B cell (primary cell): ENCODE measurements at regions not wholly inside any gene's neighbourhood (a gene's known extent, or its start where the extent isn't known, plus 50 kb on each side); places are given as distances from the start of the nearest gene placed in this dataset.
"Not testable (repeated sequence)": the region's sequence is repeated elsewhere in the genome, so short reads cannot be mapped to it uniquely, and the experiment has no call there.

ENCODE experiments used
- CTCF ChIP-seq: fragments of 200-600 bp; IDR thresholded peaks from one replicate; pipeline ENCODE4 v1.8.0; 2022; ENCODE audit warnings: antibody characterized with exemption, mild to moderate bottlenecking
- EZH2 ChIP-seq: IDR thresholded peaks from 2 replicates; pipeline ENCODE4 v1.6.1; 2012; ENCODE audit warnings: borderline replicate concordance, low read depth, mild to moderate bottlenecking, moderate library complexity, low read length; ENCODE audit not compliant: insufficient read depth, poor library complexity, severe bottlenecking

- TF ChIP-seq CTCF, EZH2: not testable (repeated sequence)
These were observed 65.6 kb upstream of the SRD5A3 start for GRCh38 chr4:55280474-55280873.
